NCI-H2107 (cell line): ENCODE measurements at regions not wholly inside any gene's neighbourhood (a gene's known extent, or its start where the extent isn't known, plus 50 kb on each side); places are given as distances from the start of the nearest gene placed in this dataset.
"Not testable (repeated sequence)": the region's sequence is repeated elsewhere in the genome, so short reads cannot be mapped to it uniquely, and the experiment has no call there.

ENCODE experiments used
- DNase-seq: peaks from one replicate; lab custom pipeline; 2025; lab: John Stamatoyannopoulos, UW

DNA sequence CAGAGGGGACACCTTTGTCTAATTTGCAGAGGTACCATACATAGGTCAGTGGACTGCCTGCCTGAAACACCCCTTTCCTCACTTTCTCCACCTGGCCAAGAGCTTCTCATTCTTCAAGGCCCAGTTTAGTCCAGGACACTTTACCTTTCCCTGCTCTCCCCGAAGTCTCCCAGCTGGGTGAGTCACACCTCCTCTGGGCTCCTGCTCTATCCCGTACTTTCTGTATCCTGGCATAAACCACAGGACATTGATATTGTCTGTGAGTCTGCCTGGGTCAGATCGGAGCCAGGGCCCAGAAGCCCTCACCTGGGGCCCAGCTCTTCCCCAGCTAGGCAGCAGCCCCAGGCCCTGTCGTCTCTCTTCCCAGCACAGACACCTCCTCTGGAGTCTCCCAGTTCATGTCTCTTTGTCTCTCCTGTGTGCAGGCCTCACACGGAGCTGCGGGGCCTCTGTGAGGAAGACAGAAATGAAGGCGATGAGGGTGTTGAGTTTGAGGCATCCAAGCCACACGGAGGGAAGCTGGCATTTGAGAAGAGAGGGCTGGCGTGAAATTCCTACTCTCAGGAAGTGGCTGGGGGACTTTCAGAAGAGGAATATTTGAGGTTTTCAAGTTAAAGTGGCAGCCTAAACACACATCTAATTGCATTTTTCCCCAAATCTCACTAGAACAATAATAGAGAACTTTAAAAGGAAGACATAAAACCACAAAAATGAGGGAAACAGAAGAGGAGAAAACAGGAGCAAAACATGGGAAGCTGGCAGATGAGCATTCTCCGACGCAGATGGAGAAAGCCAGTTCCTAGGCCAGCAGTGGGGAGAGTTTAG lies 79.6 kb upstream of the LAPTM4A start:
- DNase-seq: no peak

- DNase-seq: no peak
Measured at GRCh38 chr2:20130160-20130560, 78.7 kb upstream of the LAPTM4A start.

DNA sequence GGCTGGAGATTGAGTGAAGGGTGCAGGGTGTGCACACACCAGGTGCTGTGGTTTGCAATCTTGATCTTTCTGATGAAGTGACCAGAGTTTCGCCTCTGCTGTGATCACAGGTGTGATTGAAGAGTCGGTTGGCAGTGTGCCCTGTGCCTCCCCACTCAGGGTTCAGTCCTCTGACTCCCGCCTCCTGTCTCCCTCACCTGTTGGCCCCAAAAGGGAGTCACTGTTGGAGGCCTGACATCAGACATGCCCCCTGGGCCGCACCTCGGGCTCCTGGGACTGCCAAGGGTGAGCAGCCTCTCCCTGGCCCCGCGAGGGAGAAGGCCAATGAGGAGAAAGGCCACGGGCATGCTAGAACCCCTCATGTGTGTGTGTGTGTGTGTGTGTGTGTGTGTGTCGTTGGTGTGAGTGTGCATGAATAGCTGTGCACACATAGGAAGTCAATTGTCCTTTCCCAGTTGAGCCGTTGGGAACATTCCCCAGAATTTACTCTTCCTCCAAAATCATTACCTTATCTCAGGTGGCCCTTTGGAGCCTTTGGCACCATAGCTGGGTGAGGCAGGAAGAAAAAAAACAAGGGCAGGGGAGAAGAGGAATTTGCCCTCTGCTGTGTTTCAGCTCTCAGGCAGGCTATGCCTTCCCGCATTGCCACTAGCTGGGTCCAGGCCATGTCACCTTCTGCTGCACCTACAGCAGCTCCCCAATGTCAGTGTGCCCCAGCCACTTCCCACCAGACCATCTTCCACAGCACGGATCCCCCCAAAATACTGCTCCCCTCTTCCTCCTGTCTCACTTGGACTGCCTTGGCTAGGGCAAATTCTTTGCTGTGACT lies 78.1 kb upstream of the LAPTM4A start:
- peak; percentile 54 for DNase-seq

- DNase-seq: no peak
Measured at GRCh38 chr2:20128506-20129330, 77.3 kb upstream of the LAPTM4A start.

GRCh38 chr2:20126469-20126868 lies 75.0 kb upstream of the LAPTM4A start:
- no peak for DNase-seq

- no peak for DNase-seq
Measured at GRCh38 chr2:20126040-20126439, 74.6 kb upstream of the LAPTM4A start.

DNA sequence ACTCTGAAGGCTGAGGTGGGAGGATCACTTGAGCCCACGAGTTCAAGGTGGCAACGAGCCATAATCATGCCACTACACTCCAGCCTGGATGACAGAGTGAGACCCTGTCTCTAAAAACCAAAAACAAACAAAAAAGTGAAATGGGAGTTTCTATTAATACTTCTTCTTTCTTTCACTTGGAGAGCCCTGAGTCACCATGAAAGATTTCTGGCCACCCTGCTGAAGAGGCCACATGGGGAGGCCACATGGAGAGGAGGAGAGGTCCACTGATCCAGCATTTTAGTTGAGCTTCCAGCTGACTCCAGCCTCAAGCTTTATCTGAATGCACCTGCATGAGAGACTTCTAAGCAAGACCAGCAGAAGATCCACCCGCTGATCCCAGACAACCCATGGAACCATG lies 74.2 kb upstream of the LAPTM4A start:
- no peak for DNase-seq

DNA sequence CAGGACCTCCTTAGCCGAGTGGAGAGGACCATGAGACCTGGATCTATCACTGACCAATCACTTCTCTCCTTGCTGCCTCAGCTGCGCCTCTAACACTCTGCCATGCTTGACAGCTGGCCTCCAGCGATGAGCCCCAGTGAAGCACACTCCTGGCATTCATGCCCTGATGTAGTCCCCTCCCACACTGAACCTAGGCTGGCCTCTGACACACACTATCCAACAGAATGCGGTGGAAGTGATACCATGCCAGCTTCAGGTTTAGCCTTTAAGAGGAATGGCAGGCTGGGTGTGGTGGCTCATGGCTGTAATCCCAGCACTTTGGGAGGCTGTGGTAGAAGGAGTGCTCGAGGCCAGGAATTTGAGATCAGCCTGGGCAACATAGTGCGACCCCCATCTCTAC lies 73.7 kb upstream of the LAPTM4A start:
- DNase-seq: no peak

DNA sequence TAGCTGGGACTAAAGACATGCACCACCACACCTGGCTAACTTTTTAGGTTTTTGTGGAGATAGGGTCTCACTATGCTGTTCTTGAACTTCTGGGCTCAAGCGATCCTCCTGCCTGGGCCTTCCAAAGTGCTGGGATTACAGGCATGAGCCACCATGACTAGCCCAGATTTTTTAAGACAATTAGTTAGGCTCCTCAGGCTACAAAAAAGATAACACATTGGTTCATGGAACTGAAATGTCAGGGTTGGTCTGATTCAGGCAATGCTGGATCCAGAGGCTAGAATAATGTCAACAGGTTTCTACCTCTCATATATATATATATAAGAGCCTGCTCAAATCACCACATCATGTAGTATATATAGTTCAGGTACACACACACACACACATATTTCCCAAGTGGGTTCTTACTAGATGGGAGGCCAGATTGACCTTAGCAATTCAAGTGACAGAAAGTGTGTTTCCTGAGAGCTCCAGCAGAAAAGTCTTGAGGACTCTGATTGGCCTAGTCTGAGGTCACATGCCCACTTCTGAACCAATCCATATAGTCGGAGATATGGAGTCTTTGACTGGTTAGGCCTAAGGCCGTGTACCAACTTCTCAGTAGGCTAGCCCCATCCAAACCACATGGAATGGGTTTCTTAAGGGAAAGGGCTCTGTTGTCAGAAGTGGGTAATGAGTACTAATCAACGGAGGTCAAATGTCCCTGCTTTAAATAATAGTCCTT lies 72.6 kb upstream of the LAPTM4A start:
- no peak for DNase-seq

DNA sequence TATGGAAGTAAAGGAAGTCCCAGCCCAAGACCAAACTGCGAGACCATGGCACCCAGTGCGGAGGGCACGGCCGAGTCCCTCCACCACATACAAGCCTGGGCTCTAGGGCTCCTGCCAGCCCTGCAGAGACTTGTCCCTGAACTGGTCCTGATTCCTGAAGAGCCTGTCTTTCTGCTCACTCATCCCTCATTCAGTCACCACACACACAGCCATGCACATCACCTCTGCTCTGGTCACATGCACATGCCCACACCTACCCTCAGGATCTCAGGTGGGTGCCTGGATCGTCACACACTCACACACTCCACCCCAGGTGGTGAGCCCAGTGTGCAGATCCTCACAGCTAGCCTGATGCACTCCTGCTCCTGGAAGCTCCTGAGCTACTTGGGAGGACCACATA lies 71.4 kb upstream of the LAPTM4A start:
- DNase-seq: no peak

DNA sequence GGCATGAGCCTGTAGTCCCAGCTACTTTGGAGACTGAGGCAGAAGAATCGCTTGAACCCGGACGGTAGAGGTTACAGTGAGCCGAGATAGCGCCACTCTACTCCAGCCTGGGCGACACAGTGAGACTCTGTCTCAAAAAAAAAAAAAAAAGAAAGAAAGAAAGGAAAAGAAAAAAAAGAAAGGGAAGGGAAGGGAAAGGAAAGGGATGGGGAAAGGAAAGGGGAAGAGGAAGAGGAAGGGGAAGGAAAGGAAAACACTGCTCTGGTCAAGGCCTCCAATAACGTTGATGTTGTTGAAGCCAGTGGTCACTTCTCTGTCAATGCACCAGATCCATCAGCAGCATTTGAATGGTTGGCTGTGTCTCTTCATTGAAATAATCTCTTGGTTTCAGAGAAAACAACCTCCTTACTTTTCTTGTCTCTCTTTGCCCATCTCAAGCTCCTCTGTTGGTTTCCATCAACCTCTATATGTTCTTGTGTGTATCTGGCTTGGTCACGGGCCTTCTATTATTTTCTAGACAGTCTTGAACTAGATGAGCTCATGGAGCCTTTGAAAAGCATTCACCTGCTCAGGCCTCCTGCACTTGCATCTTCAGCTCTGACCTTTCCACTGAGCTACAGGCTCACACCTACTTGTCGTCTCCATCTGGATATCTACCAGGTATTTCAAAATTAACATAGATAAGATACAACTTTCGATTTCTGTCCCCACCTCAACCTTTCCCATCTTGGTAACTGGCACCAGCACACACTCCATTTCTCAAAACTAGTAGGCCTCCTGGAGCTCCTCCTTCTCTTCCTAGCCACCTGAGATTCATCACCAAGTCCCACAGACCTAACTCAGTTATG lies 69.4 kb upstream of the LAPTM4A start:
- DNase-seq: no peak

- no peak for DNase-seq
Measured at GRCh38 chr2:20118051-20118450, 66.6 kb upstream of the LAPTM4A start.

DNA sequence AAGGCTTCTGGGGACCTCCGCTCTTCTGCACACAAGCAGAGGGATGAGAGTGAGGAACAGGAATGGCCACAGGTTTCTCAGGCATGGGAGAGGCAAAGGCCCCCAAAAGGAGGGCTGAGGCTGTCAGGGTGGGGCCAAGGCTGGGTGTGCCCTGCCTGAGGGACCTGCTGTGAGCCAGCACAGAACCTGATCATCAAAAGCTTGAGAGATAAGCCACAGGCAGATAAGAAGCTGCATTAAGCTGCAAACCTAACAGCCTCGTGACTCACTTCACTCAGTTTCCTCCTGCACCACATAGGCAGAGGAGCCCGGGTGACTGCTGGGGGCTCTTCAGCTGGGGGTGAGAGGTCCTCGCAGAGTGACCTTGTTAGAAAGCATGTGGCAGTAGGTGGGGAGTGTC lies 64.5 kb upstream of the LAPTM4A start:
- no peak for DNase-seq

DNA sequence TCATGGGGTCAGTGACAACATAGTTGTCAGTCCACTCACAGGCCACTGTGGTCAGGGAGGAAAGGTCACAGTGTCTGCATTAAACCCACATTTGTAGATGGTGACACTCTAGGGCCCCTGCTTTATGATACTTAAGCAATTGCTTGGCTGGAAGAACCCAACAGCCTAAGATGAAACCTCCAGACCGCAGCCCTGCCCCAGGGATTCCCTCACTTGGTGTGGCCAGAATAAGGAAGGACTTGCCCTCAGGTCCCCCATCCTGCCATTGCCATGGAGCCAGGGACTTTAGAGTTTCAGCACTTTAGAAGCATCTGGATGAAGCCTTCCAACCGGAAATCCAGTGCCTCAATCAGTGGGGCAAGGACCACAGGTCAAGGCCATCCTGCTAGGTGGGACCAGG lies 63.9 kb upstream of the LAPTM4A start:
- no peak for DNase-seq

GRCh38 chr2:20113986-20114938 lies 62.8 kb upstream of the LAPTM4A start:
- DNase-seq: no peak

- DNase-seq: no peak
Measured at GRCh38 chr2:20113004-20113796, 61.8 kb upstream of the LAPTM4A start.

DNA sequence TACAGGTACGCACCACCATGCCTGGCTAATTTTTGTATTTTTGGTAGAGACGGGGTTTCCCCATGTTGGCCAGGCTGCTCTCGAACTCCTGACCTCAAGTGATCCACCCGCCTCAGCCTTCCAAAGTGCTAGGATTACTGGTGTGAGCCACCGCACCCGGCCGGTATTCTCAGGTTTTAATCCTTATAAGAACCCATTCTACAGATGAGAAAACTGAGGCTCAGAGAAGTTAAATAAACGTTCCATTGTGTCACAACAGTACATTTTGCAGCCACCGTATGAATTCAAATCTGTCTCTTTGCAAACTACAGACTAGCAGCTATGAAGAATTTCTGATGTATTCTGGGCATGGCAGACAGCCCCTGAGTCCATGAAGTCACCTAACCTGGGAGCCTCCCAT lies 60.9 kb upstream of the LAPTM4A start:
- DNase-seq: not testable (repeated sequence)

- DNase-seq: no peak
Measured at GRCh38 chr2:20111311-20112131, 60.1 kb upstream of the LAPTM4A start.
